ENCODE measurements at regions not wholly inside any gene's neighbourhood (a gene's known extent, or its start where the extent isn't known, plus 50 kb on each side); places are given as distances from the start of the nearest gene placed in this dataset.

DNA sequence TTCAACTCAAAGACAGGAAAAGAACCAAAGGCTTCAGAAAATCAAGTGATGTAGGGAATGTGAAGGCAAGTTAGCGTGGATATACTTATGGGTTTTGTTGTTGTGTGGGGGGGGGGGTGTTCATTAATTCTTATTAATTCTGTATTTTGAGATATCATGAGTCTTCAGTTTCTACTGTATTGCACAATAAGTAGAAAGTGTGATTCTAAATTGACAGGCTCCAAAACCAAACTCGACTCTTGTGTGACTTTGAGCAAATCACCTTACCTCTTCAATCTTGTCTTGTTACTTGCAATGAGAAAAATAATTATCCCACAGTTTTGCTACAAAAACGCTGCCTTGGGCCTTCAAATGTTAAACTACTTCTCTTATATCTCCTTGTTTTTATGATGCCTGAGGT is 453.9 kb upstream of the GOT2 start:
- DNase-seq: no peak

DNA sequence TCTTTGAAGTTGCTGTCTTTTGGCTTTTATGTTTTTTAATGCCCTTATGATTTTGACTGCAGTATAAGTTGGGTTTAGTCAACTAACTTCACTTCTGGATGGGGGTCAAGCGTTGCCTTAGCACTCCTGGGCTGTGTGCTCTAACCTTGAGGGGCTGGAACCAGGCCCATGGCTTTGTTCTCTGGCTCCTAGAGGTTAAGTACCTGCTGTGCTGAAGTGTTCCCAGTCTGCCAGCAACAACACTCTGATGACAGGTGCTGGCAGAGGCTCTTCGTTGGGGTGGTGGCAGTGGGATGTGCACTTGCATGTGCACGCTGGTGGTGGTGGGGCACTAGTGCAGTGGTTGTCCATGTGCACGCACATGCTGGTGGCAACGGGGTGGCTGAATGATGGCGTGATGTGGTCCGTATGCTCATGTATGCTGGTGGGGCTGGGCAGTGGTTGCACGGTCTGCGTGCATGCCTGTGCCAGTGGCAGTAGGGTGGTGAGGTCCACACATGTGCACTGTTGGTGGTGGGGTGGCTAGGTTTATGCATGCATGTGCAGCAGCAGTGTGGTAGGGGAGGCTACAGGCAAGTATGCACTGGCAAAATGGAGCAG is 447.8 kb upstream of the GOT2 start:
- DNase-seq: no peak

DNA sequence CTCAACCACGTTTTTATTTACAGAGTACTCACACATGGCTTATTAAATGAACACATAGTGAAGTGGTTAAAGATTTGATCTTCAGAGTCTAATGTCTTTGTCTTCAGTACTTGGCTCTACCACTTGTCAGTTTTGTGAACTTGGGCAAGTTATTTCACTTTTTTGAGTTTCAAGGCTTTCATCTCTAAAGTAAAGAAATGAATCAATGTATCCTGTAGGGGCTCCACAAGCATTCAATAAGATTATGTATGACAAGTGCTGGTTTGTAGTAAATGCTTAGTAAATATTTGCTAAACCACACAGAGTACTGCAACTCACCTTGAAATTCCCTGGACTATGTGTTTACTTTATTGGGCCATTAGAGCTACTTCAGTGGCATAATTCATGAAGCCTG is 446.0 kb upstream of the GOT2 start:
- DNase-seq: no peak

DNA sequence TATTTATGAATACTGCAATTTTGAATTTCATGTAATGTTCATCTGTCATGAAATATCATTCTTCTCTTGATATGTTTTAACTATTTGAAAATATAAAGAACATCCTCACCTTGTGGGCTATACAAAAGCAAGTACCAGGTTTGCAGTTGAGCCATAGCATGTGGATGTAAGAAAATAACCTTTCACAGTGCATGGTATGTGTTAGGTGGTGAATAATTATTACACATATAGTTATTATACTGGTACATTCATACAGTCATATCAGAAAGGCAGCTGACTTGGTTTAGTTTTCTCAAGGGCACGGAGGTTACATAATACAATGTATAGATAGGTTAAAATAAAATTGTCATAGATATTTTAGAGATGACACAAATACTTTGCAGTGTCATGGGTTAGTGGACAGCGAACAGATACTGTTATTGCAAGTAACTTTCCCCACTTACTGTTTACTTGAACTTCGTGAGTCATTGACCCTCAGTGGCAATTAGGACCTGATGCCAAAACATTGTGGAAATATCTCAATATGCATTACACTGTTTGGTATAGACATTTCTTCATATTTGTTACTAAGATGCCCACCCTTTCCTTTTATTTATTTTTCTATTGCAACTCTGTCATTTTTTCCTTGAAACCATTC is 445.4 kb upstream of the GOT2 start:
- DNase-seq: no peak

DNA sequence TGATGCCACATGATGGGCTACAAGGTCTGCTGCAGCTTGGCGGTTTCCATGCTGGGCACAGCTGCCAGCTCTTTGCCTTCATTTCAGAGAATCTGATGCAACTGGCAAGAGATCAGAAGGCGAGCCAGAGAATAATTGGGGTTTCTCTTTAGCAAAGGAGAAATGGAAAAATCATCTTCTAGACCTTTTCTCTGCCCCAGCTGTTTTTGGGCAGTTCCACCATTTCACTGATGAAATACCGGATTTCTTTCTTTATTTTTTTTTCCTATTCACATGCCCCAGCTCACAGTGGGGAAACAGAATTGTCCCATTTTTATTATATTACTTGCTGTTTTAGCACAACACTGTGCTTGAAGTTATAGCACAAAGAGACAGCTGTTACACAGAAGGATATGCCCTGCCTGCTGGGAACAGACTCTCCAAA is 439.3 kb upstream of the GOT2 start:
- DNase-seq: no peak

DNA sequence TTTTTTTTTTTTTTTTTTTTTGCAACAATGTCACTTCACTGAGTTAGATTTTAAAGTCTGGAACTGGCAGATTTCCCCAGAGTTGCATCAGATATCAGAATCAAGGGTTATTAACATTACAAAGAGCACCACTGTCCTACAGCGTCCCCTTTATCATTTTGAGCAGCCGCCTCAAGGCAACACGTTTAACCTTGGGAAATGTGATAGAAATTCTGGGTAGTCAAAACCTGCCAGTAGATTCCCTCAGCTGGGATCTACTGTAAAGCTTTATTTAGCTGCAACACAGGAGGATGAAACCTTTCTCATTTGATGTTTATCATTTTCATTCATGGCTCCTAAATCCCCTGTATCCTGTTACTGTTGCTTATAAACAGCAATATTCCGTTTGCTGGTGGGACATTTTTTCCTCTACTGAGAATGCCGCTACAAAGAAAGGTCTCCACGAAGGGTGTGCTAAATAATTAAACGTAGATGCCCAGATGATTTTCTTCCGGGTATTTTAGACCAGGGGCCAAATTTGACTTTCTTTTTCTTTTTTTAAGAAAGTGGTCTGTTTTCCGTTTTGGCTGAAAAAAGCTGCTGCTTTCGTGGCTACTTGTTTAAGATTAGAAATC is 436.1 kb upstream of the GOT2 start:
- no peak for DNase-seq

DNA sequence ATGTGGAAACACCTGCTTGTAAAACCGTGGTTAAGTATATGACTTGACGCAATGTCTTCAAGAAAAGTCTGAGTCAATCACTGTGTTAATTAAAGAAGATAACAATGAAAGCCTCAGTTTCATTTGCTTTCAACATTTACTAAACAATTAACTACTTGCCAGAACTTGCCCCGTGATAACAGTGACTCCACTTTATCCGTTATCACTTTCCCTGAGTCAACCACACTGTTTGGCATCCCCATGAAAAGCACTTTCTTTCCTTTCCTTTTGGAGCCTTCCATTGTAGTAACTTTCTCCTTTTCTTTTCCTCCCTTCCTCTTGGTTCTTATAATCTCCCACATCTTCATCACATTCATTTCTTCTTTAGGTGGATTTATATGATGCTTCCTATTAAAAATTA is 435.1 kb upstream of the GOT2 start:
- DNase-seq: no peak

DNA sequence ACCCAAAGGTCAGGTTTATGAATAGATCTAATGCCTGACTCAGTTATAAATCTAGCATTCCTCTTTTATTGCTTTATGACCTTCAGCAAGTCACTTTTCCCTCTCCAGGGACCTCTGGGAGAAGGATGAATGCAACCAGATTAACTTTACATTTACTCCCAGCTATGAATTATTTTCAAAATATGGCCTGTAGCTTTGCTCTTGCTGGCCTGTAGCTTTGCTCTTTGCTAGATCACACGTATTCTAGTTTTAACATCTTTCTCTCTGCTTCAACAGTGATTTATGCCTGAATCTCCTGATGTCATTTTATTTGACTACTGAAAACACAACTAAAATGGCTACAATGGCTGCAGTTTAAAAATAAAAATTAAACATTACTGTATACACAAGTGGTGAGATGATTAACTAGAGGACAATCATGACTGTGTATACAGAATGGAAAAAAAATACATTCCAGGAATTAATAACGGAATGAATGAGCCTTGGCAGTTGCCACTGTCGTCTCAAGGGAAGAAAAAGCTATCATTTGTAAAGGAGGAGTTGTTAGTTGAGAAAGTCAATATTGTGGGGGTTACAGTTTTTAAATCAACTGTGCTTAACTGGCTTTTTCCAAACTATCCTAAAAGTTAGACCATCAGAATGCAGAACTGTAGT is 434.5 kb upstream of the GOT2 start:
- no peak for DNase-seq

DNA sequence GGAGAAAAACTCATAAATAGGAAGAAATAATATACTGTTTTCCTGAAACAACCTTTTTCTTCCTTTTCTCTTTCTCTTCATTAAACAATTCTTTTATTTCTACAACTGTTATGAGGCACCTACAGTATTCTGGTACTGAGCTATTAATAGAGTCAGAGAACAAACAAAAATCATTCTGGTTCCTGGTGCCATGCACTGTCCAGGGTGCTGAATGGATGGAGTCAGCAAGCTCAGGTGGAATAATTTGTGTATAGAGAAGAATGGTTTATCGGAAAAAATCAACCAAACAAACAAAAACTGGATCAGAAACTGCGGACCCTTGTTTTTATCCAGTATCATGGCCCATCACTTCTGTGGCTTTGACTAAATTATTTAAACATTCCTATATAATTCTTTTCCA is 430.3 kb upstream of the GOT2 start:
- DNase-seq: no peak

DNA sequence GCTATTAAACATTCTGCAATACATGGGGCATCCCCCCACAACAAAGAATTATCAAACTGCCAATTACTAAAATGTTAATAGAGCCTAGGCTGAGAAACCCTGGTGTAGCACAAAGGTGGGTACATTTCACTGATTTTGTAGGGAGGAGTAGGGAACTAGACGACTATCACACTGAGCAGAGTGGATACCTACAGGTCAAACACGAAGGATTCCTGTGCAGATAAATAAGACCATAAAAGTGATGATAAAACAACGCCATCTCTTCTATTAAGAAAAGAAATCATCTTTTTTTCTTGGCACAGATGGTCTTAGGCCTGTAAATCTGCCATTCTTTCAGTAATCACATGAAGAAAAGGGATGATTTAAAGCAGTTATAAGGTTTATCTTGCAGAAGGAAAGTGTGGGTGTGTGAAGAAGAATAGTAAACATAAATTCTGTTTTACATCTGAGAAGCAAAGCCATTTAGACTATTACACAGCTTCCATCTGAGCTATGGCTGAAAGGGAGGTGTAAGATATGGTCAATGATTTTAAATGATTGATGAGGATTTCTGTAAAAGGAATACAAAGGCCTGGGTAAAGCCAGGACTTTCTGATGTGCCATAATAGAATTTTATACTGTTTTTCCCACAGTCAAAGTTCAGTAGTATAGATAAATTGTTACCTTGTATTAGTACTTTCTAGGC is 429.4 kb upstream of the GOT2 start:
- no peak for DNase-seq

DNA sequence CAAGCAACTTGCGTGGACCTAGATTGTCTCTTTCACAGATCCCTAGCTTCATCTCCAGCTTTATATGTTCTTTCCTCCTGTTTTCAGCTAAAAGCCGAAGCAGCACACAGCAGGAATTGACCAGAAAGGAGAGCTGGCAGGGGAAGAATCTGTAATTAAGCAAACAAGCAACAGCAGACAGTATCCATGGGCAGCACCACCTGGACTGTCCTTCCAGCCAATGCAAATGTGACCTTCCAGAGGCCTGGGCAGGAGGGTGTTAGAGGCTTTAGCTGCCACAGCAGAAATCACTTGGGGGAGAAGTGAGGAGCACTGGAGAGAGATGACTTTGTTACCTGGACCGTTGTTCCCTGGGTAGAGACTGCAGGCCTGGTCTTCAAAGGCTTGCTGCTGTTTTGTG is 427.6 kb upstream of the GOT2 start:
- DNase-seq: no peak

DNA sequence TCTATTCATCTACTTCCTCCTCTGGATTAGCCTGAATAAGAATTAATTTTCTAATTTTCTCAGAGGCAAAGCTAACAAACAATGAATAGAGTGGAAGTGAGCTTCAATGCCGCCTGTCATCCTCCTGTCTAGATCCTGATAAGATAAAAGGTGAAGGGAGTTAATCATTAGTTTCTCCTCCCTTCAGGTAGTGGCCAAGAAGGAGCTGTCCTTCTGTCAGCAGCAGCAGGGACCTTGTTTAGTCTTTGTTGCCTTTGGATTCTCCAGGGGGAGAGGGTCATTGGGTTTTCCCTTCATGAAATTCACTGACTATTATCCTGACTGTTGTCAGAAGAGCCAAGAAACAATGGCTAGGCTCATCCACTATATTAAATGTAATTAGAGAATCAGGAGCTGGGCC is 420.2 kb upstream of the GOT2 start:
- no peak for DNase-seq

DNA sequence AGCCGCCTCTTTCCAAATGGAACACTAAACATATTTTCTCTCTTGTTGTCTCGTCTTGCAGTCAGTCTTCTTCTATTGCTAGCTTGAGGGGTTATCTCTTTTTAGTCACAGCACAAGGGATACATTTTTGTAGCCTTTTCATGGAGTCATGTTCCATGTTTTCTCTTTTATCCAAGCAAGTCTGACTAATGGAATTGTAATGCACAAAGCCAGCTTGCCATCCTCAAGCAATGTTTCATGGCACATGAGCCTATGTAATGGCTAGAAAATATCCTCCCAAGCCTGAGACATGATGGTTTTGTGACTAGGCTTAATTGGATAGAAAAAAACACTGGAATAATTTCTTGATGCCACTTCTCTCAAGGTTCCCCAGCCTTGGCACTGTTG is 414.6 kb upstream of the GOT2 start:
- no peak for DNase-seq

DNA sequence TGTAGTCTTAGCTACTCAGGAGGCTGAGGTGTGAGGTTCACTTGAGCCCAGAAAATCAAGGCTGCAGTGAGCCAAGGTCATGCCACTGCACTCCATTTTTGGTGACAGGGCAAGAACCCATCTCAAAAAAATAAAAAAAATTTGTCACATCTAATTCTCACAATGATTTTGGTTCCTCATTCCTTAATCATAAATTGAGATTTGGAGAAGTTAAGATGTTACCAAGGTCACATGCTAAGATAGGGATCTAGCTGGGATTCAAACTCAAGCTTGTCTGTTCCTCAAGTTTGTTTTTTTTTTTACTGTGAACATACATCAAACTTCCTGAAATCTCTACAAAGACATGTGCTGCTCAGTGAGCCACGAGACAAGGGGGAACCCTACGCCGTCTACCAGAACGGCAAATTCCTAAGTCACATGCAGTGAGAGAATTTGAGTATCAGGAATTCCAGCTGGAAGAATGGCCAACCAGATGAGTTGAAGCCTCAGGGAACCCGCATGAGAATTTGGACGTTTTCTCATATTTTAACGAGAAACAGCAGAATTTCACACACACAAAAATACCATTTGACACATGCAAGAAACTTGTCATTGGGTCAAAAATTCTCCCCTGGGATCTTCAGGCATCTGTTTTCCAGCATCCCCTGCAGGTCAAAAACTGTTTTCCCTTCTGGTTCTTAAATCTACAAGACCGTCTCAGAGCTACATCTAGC is 414.1 kb upstream of the GOT2 start:
- no peak for DNase-seq

DNA sequence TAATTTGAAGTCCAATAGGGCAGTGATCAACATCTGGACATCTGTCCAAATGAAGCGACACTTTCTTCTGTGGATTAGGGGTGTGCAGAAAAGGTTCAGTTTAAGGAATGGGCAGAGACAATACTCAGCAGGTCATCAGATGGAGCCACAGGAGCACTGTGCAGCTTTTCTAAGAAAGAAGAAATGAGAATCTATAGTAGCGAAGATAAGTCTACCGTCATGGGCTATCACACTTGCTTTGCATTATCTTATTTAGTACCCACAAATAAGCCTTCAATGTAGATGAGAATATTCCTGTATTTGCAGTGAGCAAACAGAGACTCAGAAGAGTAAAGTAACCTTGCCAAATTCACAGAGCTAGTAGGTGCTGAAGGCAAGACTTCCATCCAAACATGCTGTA is 412.0 kb upstream of the GOT2 start:
- no peak for DNase-seq

DNA sequence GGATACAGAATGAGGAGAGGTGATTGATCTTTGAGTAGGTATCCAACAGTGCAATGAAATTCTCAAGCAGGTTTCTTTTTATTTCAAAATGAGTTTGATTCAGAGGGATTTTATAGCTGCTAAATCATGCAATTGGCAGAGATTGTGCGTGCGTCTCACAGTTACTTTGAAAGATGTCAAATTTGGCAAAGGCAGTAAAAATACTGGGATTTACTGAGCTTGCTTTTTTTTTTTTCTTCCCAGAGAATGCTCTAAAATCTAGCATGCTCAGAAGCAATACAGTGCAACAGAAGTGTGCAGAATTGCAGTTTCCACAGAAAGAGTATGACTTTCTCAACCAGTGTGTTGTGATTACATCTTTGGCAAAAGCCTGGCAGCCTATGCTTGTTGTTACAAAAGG is 410.7 kb upstream of the GOT2 start:
- no peak for DNase-seq

DNA sequence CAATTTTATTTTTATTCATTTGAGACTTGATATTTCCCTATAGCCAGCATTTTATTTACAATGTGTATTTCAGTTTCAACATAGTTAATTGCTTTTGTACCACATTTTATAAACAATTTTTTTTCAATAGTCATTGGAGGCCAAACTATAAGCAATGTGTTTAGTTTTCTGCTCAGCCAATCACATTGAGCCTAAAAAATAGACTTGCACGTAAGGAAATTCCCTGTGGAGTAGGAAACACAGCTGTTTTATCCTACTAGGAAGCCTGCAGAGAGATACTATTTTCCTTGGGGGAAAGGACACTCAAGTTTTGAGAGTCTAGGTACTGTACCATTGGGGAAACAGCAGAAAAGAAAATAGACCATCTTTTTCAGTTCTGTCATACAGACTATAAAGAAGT is 410.2 kb upstream of the GOT2 start:
- no peak for DNase-seq

DNA sequence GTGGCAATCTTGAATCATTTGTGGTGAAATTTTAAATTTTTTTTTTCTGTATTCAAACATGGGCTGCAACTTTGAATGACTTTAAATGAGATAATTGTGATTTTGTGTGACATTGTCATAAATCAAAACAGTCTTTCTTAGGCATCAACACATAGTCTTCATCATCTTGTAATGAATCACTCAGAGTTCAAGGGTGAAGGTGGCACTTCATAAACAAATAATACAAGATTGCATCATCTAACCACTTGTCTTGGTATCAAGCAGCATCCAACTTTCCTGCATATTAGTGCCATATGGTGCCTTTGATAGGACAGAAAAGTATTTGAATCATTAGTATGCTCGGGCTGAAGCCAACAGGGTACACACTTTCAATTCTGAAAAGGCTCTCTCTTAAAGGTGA is 392.4 kb upstream of the GOT2 start:
- no peak for DNase-seq

DNA sequence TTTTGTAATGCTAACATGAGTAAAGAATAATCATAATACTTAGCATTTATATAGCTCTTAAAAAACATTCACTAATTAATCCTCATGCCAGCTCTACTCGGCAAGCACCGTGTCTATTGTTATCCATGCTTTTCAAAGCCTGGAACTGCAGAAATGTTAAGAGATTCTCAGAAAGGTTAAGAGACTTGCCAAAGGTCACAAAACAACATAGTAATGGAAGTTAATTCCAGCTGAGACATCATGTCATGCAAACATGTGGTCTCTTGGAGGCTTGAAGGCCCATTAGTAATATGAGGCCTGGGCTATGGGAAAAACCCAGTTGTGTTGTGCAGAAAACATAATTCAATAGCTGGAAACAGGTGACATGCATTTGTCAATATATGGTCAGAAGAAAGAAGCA is 389.9 kb upstream of the GOT2 start:
- no peak for DNase-seq

DNA sequence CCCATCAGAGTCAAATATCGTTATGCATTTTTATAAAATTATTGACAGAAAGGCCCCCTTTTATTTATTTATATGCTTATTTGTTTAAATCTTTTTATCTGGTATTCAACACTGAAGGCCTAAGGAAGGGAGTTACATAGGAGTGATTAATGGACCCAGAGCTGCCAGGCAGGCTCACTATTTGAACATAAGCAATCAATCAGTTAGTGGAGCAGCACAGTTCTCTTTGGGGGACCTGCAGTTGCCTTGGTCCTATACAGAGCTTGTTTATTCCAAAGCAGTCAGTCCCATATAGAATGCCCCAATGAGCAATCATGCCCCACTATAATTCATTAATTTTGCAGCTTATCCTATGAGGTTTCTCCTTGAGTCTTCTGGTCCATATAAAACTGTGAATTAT is 389.4 kb upstream of the GOT2 start:
- no peak for DNase-seq

DNA sequence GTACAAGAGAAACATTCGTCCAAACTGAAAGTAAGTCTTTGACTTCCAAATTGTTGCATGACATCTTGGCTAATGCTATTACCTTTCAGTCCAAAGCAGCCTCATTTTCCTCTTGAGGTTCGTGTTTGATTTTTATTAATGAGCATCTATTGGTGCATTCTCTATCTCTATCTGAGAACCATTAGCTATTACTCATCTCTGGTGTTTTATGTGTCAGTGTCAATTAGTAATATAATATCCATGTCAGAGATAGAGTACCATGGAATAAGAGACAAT is 388.1 kb upstream of the GOT2 start:
- DNase-seq: no peak

DNA sequence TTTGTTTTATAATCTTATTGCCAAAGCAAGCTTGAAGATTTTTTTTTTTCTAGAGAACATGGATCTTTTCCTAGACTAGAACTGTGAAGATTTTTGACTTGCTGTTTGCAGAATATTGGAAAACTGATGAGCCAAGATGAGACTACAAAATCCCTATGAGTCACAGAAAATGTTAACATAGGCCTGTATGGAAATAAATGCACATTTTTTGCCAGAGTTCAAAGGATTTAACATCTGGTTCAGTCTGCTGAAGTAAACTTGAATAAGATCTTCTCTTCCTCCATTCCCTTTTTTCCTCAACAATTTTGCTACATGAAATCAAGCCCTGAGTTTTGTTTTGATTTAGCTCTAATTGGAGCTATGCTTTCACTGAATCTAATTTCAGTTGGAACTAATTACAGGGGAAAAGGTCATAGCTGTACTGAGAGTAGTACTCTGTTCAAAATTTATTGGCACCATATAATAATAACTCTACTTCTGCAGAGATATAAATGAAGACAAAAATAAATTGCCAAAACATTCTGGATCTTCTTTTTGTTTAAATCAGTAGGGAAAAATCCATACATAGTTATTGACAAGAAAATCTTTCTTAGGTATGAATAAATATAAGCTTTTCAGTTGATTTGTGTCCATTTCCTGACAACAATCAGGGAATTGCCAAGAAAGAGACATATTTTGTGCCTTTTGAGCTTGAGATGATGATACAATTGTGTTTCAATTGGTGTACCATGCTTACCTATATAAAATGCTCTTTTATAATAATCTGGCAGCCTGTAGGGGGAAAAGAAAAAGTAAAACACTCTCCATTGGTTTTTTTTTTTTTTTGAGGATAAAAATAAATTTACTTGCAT is 387.5 kb upstream of the GOT2 start:
- DNase-seq: no peak

DNA sequence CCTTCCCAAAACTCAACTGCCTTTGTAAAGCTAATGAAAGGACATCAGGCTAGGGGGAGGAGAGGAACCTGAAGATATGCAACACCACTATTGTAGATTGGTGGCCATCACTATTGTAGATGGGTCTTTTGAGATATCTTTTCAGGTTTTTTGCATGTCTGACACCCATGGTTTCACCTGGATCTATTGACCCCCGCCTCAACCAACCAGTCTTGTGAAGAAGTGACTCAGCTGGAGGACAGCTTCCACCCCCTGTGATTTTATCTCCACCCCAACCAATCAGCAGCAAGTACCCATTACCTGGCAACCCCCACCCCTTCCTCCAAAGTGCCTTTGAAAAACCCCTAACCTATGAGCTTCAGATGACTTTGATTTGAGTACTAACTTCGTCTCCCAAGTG is 382.6 kb upstream of the GOT2 start:
- DNase-seq: no peak

Measured in activated naive CD4-positive, alpha-beta T cell treated with anti-CD3 and anti-CD28 coated beads, Interleukin-2, amount 50 U/mL, for 16 hours (primary cell).